COLO829 (cell line): ENCODE measurements at regions not wholly inside any gene's neighbourhood (a gene's known extent, or its start where the extent isn't known, plus 50 kb on each side); places are given as distances from the start of the nearest gene placed in this dataset.
A peak's percentile ranks its signal among the peaks of the same experiment; 100 is the strongest.
"Not testable (repeated sequence)": the region's sequence is repeated elsewhere in the genome, so short reads cannot be mapped to it uniquely, and the experiment has no call there.

Source experiments
- DNase-seq: peaks from one replicate; pipeline ENCODE4 v3.0.0; 2012; ENCODE audit warnings: low spot score

GRCh38 chr3:87793337-87793877 lies 265.4 kb downstream of the CGGBP1 start:
- no peak for DNase-seq

GRCh38 chr3:87792534-87793336 lies 266.1 kb downstream of the CGGBP1 start, which contains the start of gene HTR1F:
TSS of gene HTR1F (plus strand) at chr3:87792706.
- DNase-seq: peak; percentile 34

- no peak for DNase-seq
Observed at GRCh38 chr3:87792198-87792533, 266.6 kb downstream of the CGGBP1 start.

DNA sequence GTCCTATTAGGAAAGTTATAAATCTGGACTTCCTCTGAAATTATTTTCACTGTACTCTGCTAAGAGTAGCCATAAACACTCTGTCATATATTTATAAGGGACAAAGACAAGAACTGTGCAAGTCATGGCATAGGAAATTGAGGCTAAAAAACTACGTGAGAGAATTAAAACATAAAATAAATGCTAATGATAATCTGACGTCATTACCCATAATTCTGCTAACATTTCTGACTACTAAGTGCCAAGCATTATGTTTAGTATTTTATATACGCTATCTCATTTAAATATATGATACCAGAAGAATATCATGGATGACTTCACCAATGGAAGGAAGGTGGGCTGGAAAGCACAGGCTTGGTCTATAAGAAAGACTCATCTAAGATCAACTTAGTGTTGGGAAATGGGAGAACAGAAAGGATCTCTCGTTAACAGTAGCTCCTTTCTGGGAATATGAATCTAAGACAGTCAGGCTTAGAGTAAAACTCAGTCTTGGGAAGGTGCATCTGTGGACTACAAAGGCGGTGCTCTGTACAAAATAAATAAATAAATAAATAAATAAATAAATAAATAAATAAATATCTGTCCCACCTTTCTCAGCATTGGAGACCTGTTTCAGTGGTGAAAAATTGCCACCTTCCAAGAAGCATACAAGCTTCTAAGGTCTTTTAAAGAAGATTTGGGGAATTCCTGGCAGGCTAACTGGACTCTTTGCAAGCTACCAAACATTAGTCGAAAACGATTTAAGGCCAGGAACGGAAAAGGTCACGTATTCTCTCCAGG lies 267.4 kb downstream of the CGGBP1 start:
- no peak for DNase-seq

DNA sequence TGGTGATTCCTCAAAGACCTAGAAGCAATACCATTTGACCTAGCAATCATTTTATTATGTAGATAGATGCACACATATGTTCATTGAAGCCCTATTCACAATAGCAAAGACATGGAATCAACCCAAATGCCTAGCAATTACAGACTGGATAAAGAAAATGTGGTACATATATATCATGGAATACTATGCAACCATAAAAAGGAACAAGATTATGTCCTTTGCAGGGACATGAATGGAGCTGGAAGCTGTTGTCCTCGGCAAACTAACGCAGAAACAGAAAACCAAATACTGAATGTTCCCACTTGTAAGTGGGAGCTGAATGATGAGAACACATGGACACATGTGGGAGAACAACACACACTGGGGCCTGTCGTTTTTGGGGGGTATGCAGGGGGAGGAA lies 269.8 kb downstream of the CGGBP1 start:
- not testable (repeated sequence) for DNase-seq

GRCh38 chr3:87788516-87788915 lies 270.3 kb downstream of the CGGBP1 start:
- DNase-seq: no peak

- DNase-seq: no peak
Observed at GRCh38 chr3:87780811-87781210, 278.0 kb downstream of the CGGBP1 start.

GRCh38 chr3:87778876-87779275 lies 279.9 kb downstream of the CGGBP1 start:
- DNase-seq: no peak

DNA sequence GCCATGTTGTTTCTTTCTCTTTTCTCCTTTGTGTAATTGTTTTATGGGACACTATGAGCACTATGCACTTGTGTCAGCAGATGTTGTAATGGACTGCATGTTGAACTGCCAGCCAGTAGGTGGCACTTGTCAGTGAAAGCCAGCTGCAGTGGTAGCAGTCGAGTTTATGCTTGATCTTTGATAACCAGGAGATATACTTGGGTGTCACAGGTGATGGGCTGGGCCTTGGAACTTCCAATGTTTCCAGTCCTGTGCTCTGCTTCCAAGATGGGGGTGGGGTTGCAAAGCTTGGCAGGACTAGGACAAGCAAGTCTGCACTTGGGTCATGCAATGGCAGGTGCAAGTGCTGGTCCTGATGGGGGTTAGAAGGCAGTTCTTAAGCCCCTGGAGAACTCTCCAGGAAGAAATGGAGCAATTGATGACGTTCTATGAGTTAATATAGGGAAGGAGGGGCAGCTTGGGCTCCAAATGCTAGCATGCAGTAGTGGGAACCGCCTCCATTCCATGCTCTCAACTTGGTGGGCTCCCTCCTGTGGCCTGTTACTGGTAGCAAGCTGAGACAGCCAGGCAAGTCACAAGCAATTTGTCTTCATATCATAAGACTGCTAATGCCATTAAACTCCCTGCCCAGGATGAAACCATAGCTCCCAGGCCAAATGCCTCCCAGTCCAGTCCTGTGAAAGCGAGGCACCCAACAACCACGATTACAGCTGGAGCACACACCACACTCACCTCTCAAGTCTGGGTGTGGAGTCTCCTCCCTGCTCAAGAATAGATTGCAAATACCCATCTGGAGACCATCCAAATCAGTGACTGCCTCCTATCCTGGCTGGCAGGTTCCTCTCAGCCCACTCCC lies 287.2 kb downstream of the CGGBP1 start:
- DNase-seq: no peak

GRCh38 chr3:87766721-87767120 lies 292.1 kb downstream of the CGGBP1 start:
- no peak for DNase-seq

DNA sequence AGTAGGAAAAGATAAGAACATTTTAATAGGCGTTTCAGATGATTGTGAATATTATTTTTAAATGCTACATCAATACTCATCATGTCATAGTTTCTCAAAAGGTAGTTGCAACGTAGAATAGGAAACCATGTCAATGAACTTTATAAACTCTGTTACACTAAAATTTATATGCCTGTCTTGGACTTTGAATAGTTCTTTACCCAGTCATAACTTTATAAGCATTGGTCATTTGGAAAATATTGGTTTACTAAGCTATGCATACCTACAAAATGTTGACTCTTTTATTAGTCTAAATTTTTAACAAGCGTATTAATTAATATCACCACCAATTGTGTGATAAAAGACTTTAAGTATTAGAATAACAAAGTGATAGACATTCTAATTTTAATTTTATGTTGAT lies 293.5 kb downstream of the CGGBP1 start:
- DNase-seq: no peak

DNA sequence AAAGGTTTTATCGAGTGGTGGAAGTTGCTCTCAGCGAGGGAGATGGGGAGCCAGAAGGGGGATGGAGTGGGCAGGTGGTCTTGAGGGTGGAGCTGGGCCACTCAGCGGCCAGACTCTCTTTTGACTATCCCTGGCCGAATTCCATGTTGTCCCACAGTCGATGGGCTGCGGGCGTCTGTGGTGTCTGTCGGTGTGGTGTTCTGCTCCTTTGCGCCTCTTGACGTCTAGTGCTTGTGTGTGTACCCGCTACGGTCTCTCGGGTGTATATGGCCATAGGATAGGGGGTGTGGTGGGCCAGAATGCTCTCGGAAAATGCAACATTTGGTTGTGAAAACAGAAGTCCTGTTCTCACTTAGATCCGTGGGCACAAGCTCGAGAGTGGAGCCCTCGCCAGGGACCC lies 297.0 kb downstream of the CGGBP1 start:
- no peak for DNase-seq

GRCh38 chr3:87761341-87761740 lies 297.5 kb downstream of the CGGBP1 start:
- DNase-seq: no peak

GRCh38 chr3:87756616-87757015 lies 302.2 kb downstream of the CGGBP1 start:
- DNase-seq: no peak

- DNase-seq: no peak
Observed at GRCh38 chr3:87755852-87756251, 303.0 kb downstream of the CGGBP1 start.

DNA sequence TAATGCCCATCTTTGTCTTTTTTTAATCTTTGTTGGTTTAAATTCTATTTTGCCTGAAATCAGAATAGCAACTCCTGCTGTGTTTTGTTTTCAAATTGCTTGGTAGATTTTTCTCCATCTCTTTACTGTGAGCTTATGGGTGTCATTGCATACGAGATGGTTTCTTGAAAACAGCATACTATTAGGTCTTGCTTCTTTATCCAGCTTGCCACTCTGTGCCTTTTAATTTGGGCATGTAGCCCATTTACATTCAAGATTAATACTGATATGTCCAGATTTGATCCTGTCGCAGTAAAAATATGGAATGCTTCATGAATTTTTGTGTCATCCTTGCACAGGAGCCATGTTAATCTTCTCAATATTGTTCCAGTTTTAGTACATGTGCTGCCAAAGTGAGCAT lies 316.6 kb downstream of the CGGBP1 start:
- no peak for DNase-seq

DNA sequence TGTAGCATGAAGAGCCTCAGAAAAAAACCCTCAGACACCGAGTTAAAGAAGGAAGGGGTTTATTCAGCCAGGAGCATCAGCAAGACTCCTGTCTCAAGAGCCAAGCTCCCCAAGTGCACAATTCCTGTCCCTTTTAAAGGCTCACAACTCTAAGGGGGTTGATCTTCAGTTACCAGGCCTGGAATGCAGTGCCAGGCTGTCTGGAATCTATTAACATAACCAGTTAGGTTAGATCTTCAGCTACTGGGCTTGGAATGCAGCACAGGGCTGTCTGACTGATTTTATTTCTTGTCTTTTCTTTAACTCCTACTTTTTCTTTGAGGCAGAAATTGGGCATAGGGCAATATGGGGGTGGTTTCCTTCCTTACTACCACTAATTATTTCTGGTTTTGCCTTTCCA lies 317.9 kb downstream of the CGGBP1 start:
- DNase-seq: not testable (repeated sequence)

- DNase-seq: not testable (repeated sequence)
Observed at GRCh38 chr3:87737817-87738216, 321.0 kb downstream of the CGGBP1 start.

GRCh38 chr3:87733671-87734367 lies 325.0 kb downstream of the CGGBP1 start:
- DNase-seq: no peak

DNA sequence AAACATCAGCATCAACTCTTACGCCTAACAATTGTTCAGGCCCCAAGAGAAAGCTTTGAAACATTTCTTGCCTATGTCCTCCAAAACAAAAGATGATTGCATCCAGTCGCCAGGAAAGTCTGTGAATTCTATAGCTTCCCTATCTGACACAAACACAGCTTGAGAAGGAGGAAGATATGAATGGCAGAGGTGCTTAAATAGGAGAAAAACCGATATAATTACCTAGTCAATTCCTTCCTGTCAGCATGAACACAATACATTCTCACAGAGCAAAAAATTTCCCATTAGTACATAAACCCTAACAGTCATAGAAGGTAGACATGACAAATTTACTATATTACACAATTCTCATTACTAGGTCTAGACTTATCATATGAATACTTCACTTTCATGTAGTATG lies 326.5 kb downstream of the CGGBP1 start:
- DNase-seq: no peak

DNA sequence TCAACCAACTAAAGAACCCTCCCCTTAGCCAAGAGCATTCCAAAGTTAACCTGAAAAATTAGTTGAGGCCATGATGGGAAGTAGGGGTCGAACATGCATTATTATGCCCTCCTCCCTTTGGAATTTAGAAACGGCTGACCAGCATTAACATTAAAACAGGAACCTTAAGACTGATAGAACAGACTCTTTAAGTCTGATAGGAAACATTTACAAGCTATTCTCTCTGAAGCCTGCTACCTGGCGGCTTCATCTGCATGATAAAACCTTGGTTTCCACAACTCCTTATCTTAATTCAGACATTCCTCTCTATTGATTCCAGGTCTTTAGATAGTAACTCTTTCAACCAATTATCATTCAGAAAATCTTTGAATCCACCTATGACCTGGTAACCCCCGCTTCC lies 331.0 kb downstream of the CGGBP1 start:
- no peak for DNase-seq

GRCh38 chr3:87719060-87719459 lies 339.7 kb downstream of the CGGBP1 start:
- no peak for DNase-seq
